ENCODE measurements at regions not wholly inside any gene's neighbourhood (a gene's known extent, or its start where the extent isn't known, plus 50 kb on each side); places are given as distances from the start of the nearest gene placed in this dataset.

DNA sequence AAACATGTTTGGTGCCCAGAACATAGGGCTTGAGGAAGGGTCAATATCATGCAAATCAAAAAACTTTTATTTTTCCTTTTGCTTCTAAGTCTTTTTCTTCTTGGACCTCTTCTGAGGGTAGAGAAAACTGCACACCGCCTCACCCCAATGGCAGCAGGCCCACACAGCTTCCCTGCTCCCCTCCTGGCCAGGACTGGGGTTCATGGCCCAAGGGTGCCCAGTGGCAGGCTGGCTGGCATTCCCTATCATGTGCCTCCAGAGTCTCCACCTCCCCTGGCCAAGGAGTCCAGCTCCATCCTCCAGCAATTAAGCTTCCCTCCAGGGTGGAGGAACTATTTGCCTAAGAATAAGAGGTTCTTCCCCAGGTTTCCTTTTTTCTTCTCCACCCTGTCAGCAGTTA, 529.6 kb upstream of the SPANXN1 start:
- TF ChIP-seq, protein P1, sequence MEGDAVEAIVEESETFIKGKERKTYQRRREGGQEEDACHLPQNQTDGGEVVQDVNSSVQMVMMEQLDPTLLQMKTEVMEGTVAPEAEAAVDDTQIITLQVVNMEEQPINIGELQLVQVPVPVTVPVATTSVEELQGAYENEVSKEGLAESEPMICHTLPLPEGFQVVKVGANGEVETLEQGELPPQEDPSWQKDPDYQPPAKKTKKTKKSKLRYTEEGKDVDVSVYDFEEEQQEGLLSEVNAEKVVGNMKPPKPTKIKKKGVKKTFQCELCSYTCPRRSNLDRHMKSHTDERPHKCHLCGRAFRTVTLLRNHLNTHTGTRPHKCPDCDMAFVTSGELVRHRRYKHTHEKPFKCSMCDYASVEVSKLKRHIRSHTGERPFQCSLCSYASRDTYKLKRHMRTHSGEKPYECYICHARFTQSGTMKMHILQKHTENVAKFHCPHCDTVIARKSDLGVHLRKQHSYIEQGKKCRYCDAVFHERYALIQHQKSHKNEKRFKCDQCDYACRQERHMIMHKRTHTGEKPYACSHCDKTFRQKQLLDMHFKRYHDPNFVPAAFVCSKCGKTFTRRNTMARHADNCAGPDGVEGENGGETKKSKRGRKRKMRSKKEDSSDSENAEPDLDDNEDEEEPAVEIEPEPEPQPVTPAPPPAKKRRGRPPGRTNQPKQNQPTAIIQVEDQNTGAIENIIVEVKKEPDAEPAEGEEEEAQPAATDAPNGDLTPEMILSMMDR (IDR thresholded peaks at IDR 0.05; ENCODE audit: low read length) = no peak
- no peak for TF ChIP-seq EZH2 (IDR thresholded peaks at IDR 0.05; ENCODE audit: borderline replicate concordance, low read length)
